GM23248 (cell line): ENCODE measurements at regions not wholly inside any gene's neighbourhood (a gene's known extent, or its start where the extent isn't known, plus 50 kb on each side); places are given as distances from the start of the nearest gene placed in this dataset.

ENCODE experiments used
- EZH2 ChIP-seq: fragments of 200-600 bp; sonication (generic); IDR thresholded peaks from 2 replicates; pipeline ENCODE4 v1.6.1; 2018; ENCODE audit warnings: antibody characterized with exemption, mild to moderate bottlenecking; ENCODE audit not compliant: insufficient read depth, poor library complexity, severe bottlenecking
- EZH2phosphoT487 ChIP-seq: fragments of 200-600 bp; sonication (generic); IDR thresholded peaks from 2 replicates; pipeline ENCODE4 v1.6.1; 2018; ENCODE audit warnings: antibody characterized with exemption, moderate library complexity, mild to moderate bottlenecking, low read depth; ENCODE audit not compliant: insufficient read depth

DNA sequence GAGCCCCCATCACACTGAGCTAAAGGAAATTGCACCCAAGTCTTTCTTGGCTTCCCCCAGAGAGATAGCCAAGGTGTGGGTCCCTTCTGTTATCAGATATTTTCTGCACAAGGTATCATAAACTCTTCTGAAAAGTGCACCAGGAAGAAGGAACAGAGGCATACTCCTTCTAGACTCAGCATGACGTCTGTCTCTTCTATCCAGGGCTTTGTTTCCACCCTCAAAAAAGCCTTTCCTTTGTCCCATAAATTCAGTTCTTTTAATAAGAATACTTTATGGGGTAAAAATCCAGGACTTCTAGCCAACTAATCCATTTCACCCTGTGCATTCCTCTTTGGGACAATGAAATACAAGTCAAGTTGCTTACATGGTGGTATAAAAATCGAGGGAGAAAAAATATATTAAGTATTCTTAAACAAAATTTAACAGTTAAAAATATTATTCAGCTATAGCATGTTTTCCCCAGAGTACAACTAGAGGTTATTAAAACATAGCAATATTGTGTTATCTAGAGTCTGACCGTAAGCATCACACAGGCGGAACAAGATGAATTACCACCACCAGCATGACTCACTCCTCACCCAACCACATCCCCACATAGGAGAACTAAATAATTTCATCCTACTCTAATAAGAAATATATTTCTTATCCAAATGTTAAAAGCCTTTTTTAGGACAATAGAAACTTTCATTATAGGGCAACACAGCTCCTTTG, 79.9 kb upstream of the GPC6 start:
- TF ChIP-seq EZH2: no peak
- no peak for TF ChIP-seq EZH2phosphoT487
